ENCODE measurements at regions not wholly inside any gene's neighbourhood (a gene's known extent, or its start where the extent isn't known, plus 50 kb on each side); places are given as distances from the start of the nearest gene placed in this dataset.

DNA sequence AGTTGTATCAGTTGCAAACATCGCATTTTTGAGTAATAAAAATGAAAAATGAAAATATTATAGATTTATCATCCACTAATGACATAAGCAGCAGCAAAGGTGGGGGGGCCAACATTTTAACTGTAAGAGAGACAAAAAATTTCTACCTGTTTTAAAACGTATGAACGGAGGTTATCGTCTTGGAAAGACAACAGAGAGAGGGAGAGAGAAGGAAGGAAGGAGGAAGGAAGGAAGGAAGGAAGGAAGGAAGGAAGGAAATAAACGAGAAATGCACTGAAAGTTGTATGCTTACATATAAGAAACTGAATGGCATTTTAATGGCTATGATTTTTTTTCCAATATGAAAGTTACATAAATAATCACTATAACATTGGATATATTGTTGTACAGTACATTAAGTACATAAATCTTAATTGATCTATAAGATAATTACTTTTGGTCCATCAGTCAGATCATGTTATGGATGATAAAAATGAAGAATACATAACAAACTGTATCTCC is 862.8 kb upstream of the SLITRK1 start:
- Histone ChIP-seq H3K79me2 (ENCODE audit: insufficient read depth, low read length) (no peaks in the 10 kb centered on the region), H3K4me1 (ENCODE audit: insufficient read depth, low read length, poor library complexity, severe bottlenecking) (peaks cover 6% of the 10 kb centered on the region), H3K4me3 (ENCODE audit: low read length, poor library complexity, severe bottlenecking) (no peak overlapping the region), H2AFZ (ENCODE audit: low read length) (no peak overlapping the region), H3F3A (ENCODE audit: low read depth) (no peaks in the 10 kb centered on the region), H3K4me2 (ENCODE audit: low read depth, low read length, poor library complexity, severe bottlenecking) (no peak overlapping the region), H3K27me3 (ENCODE audit: insufficient read depth, low read length, poor library complexity, severe bottlenecking) (no peaks in the 10 kb centered on the region), H3K9me2 (replicated peaks; ENCODE audit: low read depth, low read length) (no peaks in the 10 kb centered on the region), H3K9ac (ENCODE audit: low read depth, low read length, poor library complexity, severe bottlenecking) (no peak overlapping the region), H4K20me1 (ENCODE audit: insufficient read depth, low read length, poor library complexity, severe bottlenecking) (no peaks in the 10 kb centered on the region), H3K9me3 (ENCODE audit: insufficient read depth, low read depth, low read length) (no peaks in the 10 kb centered on the region), H3K36me3 (ENCODE audit: insufficient read depth, low read length) (no peaks in the 10 kb centered on the region)
- TF ChIP-seq, protein P1, sequence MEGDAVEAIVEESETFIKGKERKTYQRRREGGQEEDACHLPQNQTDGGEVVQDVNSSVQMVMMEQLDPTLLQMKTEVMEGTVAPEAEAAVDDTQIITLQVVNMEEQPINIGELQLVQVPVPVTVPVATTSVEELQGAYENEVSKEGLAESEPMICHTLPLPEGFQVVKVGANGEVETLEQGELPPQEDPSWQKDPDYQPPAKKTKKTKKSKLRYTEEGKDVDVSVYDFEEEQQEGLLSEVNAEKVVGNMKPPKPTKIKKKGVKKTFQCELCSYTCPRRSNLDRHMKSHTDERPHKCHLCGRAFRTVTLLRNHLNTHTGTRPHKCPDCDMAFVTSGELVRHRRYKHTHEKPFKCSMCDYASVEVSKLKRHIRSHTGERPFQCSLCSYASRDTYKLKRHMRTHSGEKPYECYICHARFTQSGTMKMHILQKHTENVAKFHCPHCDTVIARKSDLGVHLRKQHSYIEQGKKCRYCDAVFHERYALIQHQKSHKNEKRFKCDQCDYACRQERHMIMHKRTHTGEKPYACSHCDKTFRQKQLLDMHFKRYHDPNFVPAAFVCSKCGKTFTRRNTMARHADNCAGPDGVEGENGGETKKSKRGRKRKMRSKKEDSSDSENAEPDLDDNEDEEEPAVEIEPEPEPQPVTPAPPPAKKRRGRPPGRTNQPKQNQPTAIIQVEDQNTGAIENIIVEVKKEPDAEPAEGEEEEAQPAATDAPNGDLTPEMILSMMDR (conservative IDR thresholded peaks at IDR 0.05; ENCODE audit: low read length), result no peak
- no peak for TF ChIP-seq EZH2phosphoT487 (IDR thresholded peaks at IDR 0.05; ENCODE audit: borderline replicate concordance)

DNA sequence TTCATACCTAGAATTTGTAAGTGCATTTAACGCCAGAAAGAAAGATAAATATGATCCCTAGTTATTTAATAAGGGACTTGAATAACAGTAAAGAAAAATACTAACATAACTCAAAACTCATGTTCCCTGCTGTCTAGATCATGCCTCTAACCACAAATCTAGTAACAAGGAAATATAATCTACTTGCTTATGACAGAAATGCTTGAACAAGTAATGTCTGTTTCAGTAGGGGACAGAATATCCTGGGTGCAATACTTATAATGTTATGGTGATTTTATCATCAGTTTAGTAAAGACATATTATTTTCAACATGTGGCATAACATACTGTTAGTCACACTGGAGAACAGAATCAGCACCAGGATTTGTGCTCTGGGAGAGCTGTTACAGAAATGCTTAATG is 861.9 kb upstream of the SLITRK1 start:
- no peaks in the 10 kb centered on the region for H3F3A ChIP-seq (ENCODE audit: low read depth)
- no peaks in the 10 kb centered on the region for H4K20me1 ChIP-seq (ENCODE audit: insufficient read depth, low read length, poor library complexity, severe bottlenecking)
- no peaks in the 10 kb centered on the region for H3K9me3 ChIP-seq (ENCODE audit: insufficient read depth, low read depth, low read length)
- no peaks in the 10 kb centered on the region for H3K27me3 ChIP-seq (ENCODE audit: insufficient read depth, low read length, poor library complexity, severe bottlenecking)
- no peak overlapping the region for H3K9ac ChIP-seq (ENCODE audit: low read depth, low read length, poor library complexity, severe bottlenecking)
- no peak overlapping the region for H2AFZ ChIP-seq (ENCODE audit: low read length)
- no peaks in the 10 kb centered on the region for H3K79me2 ChIP-seq (ENCODE audit: insufficient read depth, low read length)
- no peaks in the 10 kb centered on the region for H3K36me3 ChIP-seq (ENCODE audit: insufficient read depth, low read length)
- no peak overlapping the region for H3K4me3 ChIP-seq (ENCODE audit: low read length, poor library complexity, severe bottlenecking)
- H3K4me1 ChIP-seq (ENCODE audit: insufficient read depth, low read length, poor library complexity, severe bottlenecking), result peaks cover 6% of the 10 kb centered on the region
- no peaks in the 10 kb centered on the region for H3K9me2 ChIP-seq (replicated peaks; ENCODE audit: low read depth, low read length)
- no peak for TF ChIP-seq EZH2phosphoT487 (IDR thresholded peaks at IDR 0.05; ENCODE audit: borderline replicate concordance)
- TF ChIP-seq, protein P1 (conservative IDR thresholded peaks at IDR 0.05; ENCODE audit: low read length), result no peak
- H3K4me2 ChIP-seq (ENCODE audit: low read depth, low read length, poor library complexity, severe bottlenecking), result no peak overlapping the region

DNA sequence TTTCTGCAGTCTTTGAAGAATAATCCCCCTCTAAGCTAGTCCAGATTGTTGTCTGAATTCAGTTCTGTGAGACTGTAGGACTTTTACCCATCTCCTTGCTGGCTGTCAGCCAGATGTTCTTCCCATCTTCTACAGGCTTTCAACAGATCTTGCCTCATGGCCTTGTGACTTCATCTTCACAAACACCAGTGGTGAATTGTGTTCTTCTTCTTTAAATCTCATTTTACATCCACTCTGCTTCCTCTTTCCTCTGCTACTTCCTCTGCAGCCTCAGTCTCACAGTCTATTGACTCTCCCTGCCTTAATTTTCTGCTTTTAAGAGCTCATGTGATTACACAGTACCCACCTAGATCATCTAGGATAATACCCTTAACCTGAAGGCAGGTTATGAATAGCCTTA is 859.0 kb upstream of the SLITRK1 start:
- TF ChIP-seq, protein P1 (conservative IDR thresholded peaks at IDR 0.05; ENCODE audit: low read length), result no peak
- no peak for TF ChIP-seq EZH2phosphoT487 (IDR thresholded peaks at IDR 0.05; ENCODE audit: borderline replicate concordance)
- Histone ChIP-seq H3K4me3 (ENCODE audit: low read length, poor library complexity, severe bottlenecking) (no peak overlapping the region), H3K4me2 (ENCODE audit: low read depth, low read length, poor library complexity, severe bottlenecking) (no peak overlapping the region), H3K9ac (ENCODE audit: low read depth, low read length, poor library complexity, severe bottlenecking) (no peak overlapping the region), H3K36me3 (ENCODE audit: insufficient read depth, low read length) (no peaks in the 10 kb centered on the region), H3K9me2 (replicated peaks; ENCODE audit: low read depth, low read length) (no peaks in the 10 kb centered on the region), H3F3A (ENCODE audit: low read depth) (no peaks in the 10 kb centered on the region), H2AFZ (ENCODE audit: low read length) (peak overlapping the region; percentile 37), H3K9me3 (ENCODE audit: insufficient read depth, low read depth, low read length) (no peaks in the 10 kb centered on the region), H4K20me1 (ENCODE audit: insufficient read depth, low read length, poor library complexity, severe bottlenecking) (no peaks in the 10 kb centered on the region), H3K27me3 (ENCODE audit: insufficient read depth, low read length, poor library complexity, severe bottlenecking) (no peaks in the 10 kb centered on the region), H3K79me2 (ENCODE audit: insufficient read depth, low read length) (no peaks in the 10 kb centered on the region), H3K4me1 (ENCODE audit: insufficient read depth, low read length, poor library complexity, severe bottlenecking) (peaks cover 6% of the 10 kb centered on the region)
